VCaP (cell line): ENCODE measurements at regions not wholly inside any gene's neighbourhood (a gene's known extent, or its start where the extent isn't known, plus 50 kb on each side); places are given as distances from the start of the nearest gene placed in this dataset.
"Not testable (repeated sequence)": the region's sequence is repeated elsewhere in the genome, so short reads cannot be mapped to it uniquely, and the experiment has no call there.

Experiments used
- H3K27ac ChIP-seq: fragments of 450-650 bp; 2 replicates; pipeline ENCODE4 v1.5.1; 2017
- TF ChIP-seq, protein P1 (sequence below): fragments of 450-650 bp; conservative IDR thresholded peaks from 2 replicates; pipeline ENCODE4 v1.5.1; 2017; ENCODE audit warnings: mild to moderate bottlenecking, moderate library complexity

DNA sequence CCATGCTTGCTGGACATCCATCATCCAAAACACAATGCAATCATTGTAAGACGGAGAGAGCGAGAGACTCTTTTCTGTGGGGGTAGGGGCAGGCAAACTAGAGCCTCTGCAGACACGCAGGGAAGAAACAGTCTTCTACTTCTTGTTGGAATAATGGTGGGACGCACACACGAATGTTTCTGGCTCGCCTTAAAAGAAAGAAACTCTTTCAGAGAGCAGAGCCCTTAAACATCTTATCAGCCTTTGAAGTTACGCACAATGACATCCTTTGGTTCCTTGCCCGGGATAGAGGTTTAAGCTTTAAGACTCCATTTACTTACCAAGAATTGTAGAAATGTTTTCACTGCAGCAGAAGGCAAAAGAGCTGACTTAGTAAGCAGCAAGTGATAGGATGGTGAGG, 133.8 kb upstream of the FOXN3 start:
- TF ChIP-seq, protein P1, sequence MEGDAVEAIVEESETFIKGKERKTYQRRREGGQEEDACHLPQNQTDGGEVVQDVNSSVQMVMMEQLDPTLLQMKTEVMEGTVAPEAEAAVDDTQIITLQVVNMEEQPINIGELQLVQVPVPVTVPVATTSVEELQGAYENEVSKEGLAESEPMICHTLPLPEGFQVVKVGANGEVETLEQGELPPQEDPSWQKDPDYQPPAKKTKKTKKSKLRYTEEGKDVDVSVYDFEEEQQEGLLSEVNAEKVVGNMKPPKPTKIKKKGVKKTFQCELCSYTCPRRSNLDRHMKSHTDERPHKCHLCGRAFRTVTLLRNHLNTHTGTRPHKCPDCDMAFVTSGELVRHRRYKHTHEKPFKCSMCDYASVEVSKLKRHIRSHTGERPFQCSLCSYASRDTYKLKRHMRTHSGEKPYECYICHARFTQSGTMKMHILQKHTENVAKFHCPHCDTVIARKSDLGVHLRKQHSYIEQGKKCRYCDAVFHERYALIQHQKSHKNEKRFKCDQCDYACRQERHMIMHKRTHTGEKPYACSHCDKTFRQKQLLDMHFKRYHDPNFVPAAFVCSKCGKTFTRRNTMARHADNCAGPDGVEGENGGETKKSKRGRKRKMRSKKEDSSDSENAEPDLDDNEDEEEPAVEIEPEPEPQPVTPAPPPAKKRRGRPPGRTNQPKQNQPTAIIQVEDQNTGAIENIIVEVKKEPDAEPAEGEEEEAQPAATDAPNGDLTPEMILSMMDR = no peak
- H3K27ac ChIP-seq = no peak overlapping the region

DNA sequence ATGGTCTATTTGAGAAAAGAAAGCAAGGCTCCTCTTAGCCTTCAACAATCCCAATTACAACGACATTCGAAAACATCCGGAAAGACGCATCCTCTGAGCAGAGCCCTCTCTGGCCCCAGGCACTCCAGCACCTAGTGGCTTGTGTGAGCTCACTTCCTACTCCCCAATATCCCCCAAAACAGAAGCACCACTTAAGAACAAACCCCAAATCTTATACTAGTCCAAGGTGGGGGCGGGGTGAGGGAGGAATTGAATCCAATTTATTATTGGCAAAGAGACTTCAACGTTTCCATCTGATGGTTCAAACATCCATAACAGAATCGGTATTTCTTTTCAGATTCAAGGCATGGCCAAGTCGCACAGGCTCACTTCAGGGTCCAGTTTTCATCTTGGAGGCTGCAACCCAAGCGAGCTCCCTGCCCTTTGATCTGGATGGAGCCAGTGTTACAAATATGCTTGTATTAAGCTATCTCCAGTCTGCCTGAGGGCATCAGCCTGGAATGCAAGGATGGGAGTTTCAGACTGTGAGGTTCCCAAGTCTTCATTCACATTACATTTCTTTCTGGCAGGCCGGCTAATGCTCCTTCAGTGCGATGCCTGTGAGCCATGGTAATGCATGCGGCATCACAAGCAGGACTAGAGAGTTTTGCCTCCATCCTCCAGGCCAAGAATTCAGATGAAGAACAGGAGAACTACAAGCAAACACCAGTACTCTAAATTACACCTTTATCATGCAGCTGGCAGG, 132.5 kb upstream of the FOXN3 start:
- no peak overlapping the region for H3K27ac ChIP-seq
- TF ChIP-seq, protein P1 = no peak

DNA sequence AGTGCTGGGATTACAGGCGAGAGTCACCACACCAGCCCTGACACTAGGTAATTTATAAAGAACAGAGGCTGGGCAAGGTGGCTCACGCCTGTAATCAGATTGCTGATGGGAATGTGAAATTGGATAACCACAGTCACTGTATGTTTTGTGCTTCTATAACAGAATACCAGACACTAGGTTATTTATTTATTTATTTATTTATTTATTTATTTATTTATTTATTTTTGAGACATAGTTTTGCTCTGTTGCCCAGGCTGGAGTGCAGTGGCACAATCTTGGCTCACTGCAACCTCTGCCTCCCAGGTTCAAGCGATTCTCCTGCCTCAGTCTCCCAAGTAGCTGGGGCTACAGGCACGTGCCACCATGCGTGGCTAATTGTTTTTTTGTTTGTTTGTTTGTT, 130.0 kb upstream of the FOXN3 start:
- H3K27ac ChIP-seq = not testable (repeated sequence)

DNA sequence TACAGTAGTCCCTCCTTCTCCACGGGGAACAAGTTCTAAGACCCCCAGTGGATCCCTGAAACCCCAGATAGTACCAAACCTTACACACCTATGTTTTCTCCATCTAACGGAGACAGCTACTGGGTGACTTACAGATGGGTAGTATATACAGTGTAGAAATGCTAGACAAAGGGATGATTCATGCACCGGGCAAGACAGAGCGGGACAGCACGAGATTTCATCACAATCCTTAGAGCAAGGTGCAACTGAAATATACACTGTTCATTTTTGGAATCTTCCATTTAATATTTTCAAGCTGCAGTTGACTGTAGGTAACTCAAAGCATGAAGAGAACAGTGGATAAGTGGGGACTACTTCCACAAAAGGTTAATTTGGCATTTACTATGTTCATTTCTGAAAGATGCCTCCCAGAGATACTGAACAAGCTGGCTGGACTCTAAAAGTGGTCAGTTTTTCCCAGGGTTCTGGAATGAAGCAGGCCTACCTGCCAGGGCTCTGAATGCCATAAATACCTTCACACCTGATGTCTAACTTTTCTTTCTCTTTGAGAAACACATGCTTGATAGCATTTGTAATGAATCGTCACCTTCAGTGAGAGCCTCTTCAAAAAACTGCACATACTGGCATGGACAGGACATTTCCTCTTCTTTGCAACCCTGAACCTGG, 127.7 kb upstream of the FOXN3 start:
- TF ChIP-seq, protein P1 = no peak

DNA sequence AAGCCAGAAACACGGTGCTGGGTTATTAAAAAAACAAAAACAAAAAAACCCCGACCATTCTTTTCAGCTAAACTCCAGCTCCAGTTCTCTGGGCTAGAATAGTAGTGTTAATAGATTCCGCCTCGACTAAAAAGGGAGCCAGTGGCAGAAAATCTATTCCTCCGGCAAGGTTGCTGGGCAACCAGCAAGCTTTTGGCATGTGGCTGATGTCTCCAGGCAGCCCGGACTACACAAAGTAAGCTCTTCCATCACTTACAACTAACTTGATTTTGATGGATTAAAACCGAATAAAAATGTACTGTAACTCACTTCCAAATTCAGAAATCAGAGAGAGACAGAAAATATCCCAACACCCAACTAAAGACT, 126.4 kb upstream of the FOXN3 start:
- H3K27ac ChIP-seq = no peak overlapping the region

More for the DNA sequence above, 127.7 kb upstream of the FOXN3 start:
- no peak overlapping the region for H3K27ac ChIP-seq

DNA sequence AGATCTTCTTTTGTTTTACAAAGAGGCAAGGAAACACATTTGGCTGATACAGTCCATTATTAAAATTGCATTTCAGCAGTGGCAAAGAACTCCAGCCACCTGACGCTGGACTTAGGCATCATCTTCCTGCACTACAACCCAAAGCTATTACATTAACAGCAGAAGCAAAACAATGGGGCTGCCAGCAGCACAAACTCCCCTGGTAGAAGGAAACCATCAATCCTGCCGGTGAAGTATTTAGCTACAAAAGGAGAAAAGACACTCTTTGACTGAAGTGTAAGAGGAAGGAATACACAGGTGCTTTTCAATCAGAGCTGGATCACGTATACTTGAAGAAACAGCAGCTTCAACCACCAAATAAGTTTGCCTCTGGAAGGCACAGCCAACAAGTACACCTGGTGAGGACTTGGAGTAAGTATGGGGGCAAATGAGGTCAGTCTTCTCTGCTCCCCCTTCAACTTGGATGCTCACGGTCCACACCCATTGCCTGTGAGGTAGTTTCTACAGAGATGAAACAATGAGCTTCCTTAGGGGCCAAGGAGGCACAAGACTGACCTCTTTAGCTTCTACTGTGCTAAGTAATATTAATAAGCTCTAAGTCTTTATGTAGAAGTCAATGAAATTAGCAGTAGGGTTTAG, 125.9 kb upstream of the FOXN3 start:
- TF ChIP-seq, protein P1 = no peak

More for the DNA sequence above, 126.4 kb upstream of the FOXN3 start:
- TF ChIP-seq, protein P1 = no peak

DNA sequence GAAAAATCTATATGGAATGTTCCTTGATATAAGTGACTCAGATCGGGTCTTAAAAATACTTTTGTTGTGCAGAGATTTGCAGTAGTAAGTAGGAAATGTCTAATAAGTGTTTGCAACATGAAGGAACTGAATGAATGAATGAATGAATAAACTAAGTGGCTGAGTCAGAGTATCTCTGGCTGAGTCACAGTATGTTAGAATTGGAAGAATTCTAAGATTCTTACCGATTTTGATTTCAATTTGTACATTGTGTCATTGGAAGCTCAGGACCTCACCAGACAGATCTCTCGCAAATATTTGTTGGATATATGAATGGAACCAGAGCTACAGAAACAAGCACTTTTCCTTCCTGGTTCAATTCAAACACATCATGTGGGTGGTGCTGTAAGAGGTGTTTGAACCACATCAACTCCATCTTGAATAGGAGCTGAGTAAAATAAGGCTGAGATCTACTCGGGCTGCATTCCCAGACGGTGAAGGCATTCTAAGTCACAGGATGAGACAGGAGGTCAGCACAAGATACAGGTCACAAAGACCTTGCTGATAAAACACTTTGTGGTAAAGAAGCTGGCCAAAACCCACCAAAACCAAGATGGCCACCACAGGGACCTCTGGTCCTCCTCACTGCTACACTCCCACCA, 123.9 kb upstream of the FOXN3 start:
- TF ChIP-seq, protein P1 = no peak
- H3K27ac ChIP-seq = no peak overlapping the region

More for the DNA sequence above, 125.9 kb upstream of the FOXN3 start:
- H3K27ac ChIP-seq = no peak overlapping the region
